KBM-7 (cell line): ENCODE measurements at regions not wholly inside any gene's neighbourhood (a gene's known extent, or its start where the extent isn't known, plus 50 kb on each side); places are given as distances from the start of the nearest gene placed in this dataset.
"Not testable (repeated sequence)": the region's sequence is repeated elsewhere in the genome, so short reads cannot be mapped to it uniquely, and the experiment has no call there.

Experiments used
- DNase-seq: peaks from one replicate; pipeline ENCODE4 v3.0.0-alpha.2; 2015
- in situ Hi-C: fragments of 300-500 bp; cut with MboI; formaldehyde crosslinking; loops from 2 replicates; pipeline ENCODE4 v1.14.3; 2020; ENCODE audit warnings: low sequenced_read_pairs, low pct_unique_long_range_greater_than_20kb, mixed read lengths

DNA sequence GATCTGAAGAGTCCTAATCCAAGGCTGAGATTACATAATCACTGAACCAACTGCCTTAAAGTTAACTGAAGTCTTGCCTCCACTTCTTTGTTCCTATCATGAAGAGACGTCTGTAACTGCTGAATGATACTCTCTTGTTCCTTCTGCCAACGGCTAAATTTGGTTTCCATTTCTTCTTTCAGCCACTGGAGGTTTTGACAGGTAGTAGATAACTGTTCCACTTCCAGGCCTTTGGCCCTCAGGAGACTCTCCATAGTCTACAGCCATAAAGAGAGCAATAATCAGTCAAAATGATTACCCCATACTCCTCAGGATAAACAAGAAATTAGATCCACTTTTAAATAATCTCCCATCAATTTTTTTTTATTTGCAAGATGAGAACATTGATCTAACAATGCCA lies 128.1 kb downstream of the NBPF8 start:
- DNase-seq, in situ Hi-C loops: not testable (repeated sequence)

DNA sequence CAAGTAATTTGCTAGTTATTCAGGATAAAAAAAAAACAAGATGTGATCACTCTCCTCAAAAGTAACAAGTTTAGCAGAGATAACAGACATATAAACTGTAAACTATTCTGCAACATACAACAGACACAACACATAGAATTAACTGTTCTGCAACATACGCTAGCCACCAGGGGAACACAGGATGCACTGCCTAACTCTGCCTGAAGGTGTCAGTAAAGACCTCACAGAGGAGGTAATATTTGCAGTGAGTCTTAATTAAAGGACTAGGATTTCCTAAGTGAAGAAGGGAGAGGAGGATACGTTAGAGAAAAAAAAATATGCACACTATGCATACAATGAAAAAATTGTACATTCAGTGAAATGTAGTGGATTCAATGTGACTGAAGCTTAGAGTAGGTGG lies 129.6 kb downstream of the NBPF8 start:
- in situ Hi-C loops, DNase-seq: not testable (repeated sequence)

DNA sequence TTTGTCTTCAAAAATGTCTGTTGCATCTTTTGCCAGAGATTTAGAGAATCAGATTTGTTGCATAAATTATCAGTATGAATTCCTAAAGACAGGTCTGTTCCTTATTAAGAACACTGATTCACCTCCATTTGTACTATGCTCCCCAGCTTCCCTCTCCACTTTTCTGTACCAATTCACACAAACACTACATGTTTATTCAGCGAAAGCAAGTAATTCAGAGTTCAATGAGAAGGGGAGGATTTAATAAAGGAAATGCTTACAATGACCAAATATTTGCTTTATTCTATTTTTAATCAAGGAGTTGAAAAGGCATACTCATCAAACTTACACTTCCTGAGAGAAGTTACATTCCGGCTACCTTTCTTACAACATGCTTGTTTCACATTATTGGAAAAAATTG lies 135.5 kb downstream of the NBPF8 start:
- DNase-seq, in situ Hi-C loops: not testable (repeated sequence)

DNA sequence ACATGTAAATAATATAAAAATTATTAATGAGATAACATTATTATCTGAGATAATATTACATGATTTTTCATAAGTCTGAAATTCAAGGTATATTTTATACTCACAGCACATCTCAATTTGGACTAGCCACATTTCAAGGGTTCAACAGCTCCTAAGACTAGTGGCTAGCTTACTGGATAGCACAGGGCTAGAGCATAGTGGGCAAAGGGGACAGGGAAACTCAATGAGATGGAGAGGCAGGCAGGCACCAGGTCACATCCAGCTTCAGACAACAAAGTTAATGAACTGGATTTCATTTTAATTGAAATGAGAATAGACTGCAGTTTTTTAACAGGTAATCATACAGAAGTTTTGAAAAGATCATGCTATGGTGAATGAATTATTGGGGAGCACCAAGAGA lies 137.4 kb downstream of the NBPF8 start:
- in situ Hi-C loops, DNase-seq: not testable (repeated sequence)

DNA sequence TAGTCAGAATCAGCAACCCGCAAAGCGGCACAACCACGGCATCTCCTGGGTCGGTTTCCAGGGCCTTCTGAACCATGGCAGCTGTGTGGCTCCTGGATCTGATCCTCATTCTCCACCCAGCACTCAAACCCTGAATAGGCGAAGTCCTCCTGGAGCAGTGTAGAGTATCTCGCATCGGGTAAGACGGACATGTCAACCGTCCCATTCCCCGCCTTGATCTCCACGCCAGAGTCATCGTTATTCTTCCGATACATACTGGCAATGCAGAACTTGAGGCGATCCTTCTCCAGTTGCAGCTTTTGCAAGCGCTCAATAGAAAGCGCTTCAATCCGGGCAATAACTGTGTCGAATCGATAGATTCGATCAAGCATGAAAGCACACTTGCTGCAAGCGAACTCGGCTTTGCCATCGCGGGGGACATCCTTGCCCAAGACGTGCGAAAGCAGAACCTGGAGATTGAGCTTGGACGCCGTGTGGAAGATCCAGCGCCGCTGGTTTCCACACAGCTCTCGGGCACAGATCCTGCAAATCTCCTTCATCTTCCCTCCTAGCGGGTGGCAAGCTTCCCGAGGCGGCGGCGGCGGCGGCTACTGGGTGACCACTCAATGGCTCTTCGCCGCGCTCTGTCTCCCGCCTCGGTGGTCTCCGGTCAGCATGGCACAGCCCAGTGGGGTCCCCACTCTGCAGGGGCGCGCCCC lies 142.9 kb downstream of the NBPF8 start:
- in situ Hi-C loops, DNase-seq: not testable (repeated sequence)

DNA sequence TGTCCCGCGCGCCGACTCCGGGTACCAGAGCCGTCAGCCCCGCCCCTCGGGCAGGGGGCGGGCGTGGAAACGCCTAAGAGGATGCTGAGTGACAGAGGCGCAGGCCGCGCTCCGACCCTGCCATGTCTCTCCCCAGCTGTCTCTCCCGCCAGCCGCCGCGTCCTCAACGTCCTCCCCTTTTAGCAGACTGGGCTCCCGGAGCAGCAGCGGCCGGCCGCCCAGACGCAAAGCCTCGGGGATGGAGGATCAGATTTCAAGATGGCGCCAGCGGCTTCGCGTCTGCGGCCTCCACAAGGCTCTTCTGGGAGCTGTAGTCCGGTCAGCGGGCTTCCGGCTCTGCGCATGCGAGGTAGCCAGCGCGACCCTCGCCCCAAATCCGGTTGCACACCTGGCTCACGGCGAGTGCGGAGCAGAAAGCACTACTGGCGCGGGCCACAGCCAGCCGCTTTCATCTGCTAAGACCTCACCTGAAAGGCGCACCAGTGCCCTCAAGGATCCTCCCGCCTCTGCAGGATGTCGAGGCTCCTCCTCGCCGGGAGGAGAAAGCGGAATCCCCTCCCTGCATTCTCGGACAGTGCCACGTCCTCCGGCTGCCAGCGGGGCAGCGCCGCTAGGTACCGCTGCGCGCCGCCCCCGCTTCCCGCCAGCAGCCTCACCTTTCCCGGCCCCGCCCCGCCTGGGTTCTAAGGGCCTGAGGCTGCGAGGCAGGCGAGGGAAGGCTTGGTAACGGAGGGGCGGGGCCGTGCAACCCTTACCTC lies 143.6 kb downstream of the NBPF8 start:
- in situ Hi-C loops: not testable (repeated sequence)
- DNase-seq: peak; percentile 73

DNA sequence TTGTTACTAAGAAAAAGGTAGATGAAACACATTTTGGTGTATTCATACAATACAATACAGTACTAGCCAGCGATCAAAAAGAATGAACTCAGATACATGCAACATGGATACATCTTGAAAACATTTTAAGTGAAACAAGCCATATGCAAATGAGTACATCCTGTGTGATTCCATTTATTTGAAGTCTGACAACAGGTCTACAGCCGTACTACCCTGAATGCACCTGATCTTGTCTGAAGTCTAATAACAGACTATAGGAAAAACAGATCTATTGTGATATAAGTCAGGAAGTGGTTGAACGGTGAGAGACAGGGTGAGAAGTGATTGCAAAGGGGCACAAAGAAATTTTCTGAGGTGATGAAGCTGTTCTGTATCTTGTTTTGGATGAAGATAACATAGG lies 146.9 kb downstream of the NBPF8 start:
- in situ Hi-C loops, DNase-seq: not testable (repeated sequence)

DNA sequence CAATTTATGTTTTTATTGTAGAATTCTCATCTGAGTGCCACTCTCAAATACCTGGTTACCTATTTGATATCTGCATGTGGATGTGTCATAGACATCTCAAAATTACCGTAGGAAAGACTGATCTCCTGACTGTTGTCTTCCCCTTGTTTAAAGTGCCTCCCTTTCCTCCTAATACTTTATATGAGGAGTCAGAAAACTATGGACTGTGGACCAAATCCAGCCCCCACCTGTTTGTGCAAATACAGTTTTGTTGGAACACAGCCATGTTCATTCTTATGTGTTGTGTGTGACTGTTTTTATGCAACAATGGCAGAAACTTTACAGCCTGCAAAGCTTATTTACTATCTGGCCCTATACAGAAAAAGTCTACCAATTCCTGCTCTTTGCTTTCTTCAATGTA lies 150.6 kb downstream of the NBPF8 start:
- in situ Hi-C loops, DNase-seq: not testable (repeated sequence)

DNA sequence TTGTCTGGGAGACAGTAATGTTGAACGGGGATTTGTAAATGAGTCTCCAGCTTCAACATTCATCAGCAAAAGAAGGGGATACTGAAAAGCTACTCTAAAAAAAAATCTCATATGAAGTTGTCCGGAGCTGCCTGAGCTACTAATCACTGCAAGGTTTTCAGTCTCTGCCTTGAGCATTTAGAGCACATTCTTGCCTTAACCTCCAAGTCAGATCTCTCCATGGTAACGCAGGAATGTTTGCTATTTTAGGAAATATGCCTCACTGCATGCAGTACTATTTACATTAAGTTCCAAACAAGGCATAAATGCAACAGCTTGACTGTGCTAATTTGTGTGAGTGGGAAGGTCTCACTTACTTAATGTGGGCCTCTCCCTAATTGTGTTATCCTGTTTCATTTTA lies 152.8 kb downstream of the NBPF8 start:
- in situ Hi-C loops, DNase-seq: not testable (repeated sequence)

DNA sequence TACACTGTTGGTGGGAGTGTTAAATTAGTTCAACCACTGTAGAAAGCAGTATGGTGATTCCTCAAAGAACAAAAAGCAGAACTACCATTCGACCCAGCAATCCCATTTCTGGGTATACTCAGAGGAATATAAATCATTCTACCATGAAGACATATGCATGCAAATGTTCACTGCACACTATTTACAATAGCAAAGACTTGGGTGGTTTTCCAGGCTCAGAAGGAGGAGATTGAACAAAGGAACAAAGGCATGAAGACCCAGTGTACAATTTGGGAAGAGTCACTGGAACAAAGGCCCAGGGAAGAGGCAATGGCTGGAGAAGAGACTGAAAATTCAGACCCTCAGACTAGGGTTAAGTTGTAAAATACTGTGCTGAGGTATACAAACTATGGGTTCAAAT lies 148.5 kb upstream of the NBPF26 start:
- in situ Hi-C loops, DNase-seq: not testable (repeated sequence)

DNA sequence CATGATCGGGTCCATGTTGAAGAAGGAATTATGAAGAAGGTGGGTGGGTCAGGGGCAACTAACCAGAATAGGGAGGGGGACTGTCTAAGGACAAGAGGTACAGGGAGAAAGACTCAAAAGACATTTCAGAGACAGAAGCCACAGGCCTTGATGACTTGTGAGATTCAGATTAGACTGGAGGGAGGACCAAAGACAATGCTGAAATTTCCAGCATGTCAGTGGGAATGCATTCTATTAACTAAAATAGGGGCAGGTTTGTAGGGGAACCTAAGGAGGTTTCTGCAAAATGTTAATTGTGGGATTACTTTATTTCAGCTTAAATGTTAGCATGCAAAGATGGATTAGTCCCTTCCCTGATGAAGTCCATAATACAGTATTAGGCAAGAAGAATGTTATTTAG lies 141.6 kb upstream of the NBPF26 start:
- in situ Hi-C loops: not testable (repeated sequence)

DNA sequence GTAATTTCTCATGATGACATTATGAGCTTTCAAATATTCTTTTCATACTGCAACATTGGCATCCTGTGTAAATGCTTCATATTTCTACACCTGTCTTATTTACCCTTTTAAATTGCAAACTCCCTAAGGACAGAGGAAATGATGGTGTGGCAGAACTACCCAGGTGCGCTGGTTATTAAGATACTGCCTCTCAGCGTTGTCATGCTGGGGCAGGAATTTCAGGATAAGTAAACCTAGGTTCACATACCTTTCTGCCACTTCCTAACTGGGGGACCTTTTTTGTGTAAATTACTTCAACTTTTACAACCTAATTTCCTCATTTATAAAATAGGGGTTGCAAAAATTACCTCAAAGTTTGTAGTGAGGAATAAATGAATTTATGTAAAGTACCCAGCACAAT lies 137.7 kb upstream of the NBPF26 start:
- not testable (repeated sequence) for DNase-seq

More for the DNA sequence above, 141.6 kb upstream of the NBPF26 start:
- DNase-seq: not testable (repeated sequence)

DNA sequence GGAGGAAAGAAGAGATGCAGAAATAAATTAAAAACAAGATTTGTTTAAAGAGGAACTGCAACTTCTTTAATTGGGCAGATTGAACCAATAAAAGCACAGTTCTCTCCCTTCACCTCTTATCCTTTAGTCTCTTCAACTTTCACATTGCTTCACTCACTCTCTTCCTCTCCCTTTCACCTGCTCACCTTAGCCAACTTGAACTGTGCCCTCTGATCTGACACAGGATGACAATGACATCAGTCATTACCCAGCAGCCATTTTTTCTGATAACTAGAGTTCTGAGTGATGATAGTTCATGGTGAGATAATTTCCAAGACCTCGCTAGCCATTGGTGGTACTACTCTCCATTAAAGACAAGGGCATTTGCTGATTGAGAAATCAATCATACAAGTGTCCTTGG lies 134.9 kb upstream of the NBPF26 start:
- in situ Hi-C loops: not testable (repeated sequence)

More for the DNA sequence above, 137.7 kb upstream of the NBPF26 start:
- in situ Hi-C loops: not testable (repeated sequence)

DNA sequence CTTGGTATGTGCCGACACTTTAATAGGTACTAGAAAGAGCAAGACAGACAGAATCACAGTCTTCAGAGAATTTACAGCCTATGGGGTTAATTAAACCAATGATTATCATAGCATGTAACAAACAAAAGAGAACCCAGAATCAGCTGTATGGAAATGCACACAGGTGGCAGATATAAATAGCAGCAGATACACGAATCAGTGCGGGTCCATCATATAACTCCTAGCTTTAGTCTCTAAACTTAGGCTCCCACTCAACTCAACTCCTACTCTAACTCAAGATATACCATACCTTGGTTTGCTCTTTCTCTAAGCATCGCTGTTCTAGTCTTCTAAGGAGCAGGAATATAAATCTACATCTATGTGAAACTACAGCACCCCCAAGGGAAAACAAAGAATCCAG lies 132.0 kb upstream of the NBPF26 start:
- DNase-seq, in situ Hi-C loops: not testable (repeated sequence)

More for the DNA sequence above, 134.9 kb upstream of the NBPF26 start:
- not testable (repeated sequence) for DNase-seq

DNA sequence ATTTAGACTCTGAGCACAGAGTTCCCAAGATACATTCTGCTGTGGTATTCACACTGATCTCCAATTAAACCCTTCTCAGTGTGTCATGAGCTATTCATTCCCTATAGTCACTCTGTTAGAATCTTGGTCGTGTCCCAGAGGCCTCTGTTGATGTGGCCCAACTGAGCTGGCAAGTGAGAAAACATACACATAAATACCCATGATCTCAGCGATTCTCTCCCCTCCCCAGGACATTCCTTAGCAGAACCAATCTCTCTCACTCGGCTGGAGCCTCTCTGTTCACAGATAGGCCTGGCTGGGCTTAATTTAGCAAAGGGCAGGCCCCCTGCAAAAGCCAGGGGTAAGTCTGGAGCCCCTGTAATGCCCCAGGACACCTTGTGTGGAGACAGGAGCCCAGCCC lies 130.8 kb upstream of the NBPF26 start:
- DNase-seq, in situ Hi-C loops: not testable (repeated sequence)

DNA sequence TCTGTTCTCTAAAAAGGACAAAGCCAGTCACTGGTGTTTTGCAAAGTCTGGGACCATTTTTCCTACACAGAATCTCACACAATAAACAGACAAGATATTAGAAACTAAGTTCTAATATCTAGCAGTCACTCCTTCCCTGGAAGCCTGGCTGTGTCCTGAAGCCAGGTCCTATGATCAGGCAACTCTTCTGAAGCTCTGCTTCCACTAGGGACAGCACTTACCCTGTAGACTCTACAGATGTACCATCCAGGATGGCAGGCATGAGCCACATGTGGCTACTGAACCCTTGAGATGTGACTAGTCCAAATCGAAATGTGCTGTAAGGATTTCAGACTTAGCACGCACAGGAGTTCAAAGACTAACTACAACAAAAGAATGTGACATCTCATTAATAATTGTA lies 130.1 kb upstream of the NBPF26 start:
- in situ Hi-C loops: not testable (repeated sequence)

DNA sequence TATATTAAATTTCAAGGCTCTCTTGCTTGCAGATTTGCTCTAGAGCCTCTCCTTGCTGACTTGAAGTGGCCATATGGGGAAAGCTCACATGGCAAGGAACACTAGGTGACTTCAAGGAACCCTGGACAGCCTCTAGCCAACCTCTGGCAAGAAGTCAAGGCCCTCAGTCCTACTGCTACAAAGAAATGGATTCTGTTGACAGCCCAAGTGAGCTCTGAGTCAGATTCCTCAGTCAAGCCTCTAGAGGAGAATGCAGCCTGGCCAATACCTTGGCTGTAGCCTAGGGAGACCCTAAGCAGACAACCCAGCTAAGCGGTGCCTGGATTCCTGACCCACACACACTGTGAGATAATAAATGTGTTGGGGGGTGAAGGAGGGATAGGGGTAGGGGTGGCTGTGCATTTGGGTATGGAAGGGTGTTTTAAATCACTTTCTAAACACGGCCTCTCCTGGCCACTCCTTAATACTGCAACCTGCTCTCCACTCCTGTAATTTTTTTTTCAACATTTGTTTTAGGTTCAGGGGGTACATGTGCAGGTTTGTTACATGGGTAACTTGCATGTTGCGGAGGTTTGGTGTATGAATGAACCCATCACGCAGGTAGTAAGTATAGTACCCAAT lies 125.3 kb upstream of the NBPF26 start:
- in situ Hi-C loops: not testable (repeated sequence)

More for the DNA sequence above, 130.1 kb upstream of the NBPF26 start:
- not testable (repeated sequence) for DNase-seq

DNA sequence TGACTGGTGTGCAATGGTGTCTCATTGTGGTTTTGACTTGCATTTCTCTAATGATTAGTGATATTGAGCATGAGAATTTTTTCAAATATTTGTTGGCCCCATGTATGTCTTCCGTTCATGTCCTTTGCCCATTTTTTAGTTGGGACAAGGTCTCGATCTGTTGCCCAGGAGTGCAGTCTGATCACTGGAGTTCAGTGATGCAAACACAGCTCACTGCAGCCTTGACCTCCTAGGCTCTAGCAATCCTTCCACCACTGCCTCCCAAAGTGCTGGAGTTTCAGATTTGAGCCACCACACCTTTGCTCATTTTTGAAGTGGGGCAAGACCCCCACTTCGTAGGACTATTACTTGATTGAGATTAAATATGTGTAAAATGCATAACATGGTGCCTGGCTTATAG lies 124.2 kb upstream of the NBPF26 start:
- in situ Hi-C loops, DNase-seq: not testable (repeated sequence)

More for the DNA sequence above, 125.3 kb upstream of the NBPF26 start:
- DNase-seq: not testable (repeated sequence)

DNA sequence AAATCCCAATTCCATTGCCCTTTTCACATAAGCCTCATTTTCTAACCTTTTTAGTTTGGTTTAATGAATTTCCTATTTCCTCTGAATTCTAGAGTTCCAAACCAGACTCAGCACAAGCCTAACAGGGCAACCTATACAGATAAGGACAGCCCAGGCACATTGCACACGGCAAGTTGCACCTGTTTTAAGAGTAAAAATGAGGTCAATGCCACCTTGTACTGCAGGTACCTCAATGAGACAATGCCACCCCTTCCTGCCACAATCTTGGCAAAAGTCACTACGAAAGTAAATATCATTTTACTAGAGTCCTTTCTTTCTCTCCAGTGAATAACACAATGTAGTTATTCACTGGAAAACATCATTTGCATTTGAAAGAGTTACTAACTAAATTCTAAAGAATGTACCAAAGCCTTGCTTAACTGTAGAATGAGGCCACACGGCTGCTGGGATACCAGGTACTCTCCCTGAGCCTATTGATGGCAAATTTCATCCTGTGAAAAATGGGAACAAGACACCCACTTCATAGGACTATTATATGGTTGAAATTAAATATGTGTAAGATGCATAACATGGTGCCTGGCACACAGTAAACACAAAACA lies 123.2 kb upstream of the NBPF26 start:
- DNase-seq, in situ Hi-C loops: not testable (repeated sequence)
